HG03439 (cell line): ENCODE measurements at regions not wholly inside any gene's neighbourhood (a gene's known extent, or its start where the extent isn't known, plus 50 kb on each side); places are given as distances from the start of the nearest gene placed in this dataset.

Source experiments
- ATAC-seq: cut with Tn5 transposase; IDR thresholded peaks from one replicate; pipeline ENCODE4 v1.9.1; 2021; ENCODE audit warnings: mild to moderate bottlenecking, moderate library complexity; ENCODE audit not compliant: unreplicated experiment

DNA sequence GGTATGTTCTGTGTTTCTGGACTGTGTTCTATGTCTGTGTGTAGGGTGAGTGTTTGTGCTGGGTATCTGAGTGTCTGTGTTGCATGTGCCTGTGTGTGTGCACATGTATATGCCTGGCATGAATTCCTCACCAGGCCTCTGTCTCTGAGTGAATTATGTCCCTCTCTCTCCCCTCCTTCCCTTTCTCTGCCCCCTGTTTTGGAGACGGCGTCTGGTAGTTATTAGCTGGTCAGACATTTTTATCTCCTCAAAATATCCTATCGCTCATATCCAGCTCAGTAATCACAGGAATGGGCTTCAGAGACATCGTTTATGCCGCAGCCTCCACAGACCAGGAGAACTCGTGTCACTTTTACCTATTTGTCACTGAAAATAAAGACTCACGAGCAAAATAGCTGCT lies 483.2 kb upstream of the BRINP1 start:
- ATAC-seq, result no peak

DNA sequence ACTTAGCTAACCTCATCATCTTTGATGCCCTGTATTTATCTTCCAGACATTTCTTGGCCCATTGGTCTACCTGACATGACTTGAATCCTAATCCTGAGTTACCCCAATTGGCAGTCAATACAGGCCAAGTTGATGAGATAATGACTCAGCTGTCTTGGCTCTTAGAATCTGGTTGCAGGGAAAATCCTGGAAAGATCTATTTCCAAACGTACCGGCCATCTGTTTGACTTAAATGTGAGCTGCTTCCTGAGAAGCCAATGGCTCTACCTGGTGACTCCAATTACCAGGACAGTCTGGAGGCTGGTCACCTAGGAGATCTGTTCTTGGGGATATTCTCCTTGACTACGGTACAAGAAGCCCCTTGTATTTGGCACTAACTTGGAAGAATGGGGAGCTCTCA lies 475.2 kb upstream of the BRINP1 start:
- no peak for ATAC-seq

DNA sequence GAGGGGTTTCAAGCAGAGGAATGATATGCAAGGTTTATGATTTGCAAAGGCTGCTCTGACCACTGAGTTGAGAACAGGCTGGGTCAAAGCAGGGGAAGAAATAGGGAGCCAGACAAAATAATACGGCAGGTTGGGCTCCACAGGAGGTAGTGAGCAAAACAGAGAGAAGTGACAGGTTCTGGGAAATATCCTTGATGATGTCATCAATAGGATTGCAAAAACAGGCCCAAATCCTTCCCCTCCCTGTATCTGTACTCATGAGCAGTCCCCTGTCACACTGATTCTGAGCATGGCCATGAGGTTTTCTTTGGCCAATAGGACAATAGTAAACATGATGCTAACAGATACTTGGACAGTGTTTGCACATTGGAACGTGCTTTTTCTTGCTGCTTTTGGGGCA lies 471.8 kb upstream of the BRINP1 start:
- no peak for ATAC-seq

DNA sequence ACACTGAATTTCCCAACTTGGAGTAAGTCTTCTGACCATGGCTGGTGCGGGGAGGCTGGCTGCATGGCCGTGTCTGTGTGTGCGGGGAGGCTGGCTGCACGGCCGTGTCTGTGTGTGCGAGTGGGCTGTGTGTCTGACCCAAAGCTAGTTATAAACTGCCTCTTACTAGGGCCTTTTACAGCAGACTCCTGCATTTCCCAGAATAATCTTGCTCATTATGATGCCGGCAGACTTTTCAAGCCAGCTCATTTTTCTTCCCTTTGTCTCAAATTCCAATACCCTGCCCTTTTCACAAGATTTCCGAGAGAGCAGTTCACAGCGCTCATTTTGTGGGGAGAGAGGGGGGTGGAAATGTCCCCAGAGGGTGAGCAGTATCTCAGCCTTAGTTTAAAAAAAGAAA lies 470.7 kb upstream of the BRINP1 start:
- no peak for ATAC-seq

DNA sequence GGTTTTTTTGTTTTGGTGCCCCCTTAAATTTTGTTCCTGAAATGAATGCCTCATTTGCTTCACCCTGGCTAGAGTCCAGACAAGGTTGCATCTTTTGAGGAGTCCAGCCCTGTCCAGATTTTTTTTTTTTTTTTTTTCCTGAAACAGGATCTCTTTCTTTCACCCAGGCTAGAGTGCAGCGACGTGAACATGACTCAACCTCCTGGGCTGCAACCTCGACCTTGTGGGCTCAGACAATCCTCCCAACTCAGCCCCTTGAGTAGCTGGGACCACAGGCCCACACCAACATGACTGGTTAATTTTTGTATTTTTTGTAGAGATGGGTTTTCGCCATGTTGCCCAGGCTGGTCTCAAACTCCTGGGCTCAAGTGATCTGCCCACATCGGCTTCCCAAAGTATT lies 469.0 kb upstream of the BRINP1 start:
- ATAC-seq, result no peak

DNA sequence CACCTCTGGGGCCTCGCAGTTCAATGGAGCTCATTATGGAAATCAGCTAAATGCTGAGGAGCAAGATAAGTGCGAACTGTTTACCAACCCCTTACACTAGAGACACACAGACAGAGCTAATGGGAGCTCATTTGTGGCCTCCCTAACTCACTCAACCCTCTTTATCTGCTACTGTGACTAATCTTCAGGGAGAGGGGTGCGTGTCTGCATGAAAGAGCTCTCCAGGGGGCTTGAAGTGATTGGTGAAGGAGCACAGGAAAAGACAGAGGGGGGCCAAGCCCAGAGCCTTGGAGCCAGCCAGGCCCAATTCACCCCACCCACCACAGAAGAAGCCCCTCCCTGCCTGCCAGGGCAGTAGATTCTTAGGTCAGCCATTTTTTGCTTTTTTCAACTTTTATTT lies 466.8 kb upstream of the BRINP1 start:
- ATAC-seq, result no peak

DNA sequence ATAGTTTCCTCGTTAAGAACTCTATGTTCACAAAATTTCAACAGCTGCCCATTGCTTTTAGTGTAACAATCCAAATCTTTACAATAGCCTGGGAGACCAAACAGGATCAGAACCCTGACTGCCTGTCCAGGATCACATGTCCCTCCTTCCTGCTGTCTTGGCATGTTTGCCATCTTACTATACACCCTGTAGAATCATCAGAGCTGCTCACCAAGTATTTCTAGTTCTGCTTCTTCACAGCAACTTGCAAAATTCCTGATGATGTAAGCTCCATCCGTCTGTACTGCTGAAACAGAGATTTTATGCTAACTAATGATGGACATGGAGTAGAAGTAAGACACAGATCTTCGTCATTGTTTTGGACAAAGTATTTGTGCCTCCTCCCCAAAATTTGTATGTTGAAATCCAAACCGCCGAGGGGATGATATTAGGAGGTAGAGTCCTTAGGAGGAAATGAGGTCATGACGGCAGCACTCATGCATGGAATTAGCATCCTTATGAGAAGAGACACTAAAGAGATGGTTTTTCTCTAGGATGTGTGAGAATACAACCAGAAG lies 464.9 kb upstream of the BRINP1 start:
- no peak for ATAC-seq

DNA sequence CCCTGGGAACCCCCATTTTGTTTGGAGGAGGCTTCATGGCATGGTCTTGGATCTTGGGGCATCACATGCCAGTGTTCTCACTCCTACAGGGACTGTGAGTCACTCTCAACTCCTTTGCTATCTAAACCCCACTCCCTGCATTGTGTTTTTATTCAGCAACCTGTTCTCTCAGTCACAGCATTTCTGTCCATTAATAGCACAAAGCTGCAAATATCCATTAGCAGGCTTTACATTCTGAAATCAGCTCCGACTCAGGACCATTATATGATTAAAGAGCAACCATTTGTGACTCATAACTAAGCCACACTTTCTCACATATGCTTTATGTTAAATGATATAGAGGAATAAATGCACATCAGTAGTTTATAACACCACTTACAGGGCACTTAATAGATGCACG lies 462.1 kb upstream of the BRINP1 start:
- no peak for ATAC-seq

DNA sequence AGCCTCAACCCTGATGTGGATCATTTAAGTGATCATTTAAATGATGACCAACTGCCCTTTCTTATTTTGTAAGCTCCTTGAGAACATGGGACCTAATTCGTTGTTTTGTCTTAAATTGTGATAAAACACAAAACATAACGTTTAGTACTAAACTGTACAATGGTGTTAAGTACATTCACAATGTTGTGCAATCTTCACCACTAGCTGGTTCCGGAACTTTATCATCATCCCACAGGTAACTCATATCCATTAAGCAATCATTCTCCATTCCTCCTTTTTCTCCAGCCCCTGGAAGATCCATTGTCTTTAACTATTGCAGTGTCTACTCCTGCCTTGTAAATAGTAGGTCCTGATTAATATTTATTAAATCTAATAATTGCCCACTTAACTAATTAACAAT lies 460.5 kb upstream of the BRINP1 start:
- no peak for ATAC-seq

DNA sequence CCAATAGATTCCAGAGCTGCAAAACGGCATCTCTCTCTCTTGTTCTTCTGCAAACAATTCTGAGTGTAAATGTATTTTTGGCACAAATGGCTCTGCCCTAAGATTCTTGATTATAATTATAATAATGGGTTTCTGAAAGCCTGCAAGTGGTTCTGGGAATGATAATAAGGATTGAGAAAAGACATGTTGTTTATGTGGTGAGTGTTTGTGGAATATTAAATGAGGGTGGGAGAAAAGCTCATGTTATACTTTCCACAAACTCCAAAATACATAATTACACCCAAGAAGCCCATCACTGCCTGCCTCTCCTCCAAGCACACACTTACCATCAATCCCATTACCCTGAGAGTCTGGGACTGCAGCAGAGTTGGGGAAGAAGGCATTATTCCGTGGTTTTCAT lies 460.0 kb upstream of the BRINP1 start:
- ATAC-seq, result no peak

DNA sequence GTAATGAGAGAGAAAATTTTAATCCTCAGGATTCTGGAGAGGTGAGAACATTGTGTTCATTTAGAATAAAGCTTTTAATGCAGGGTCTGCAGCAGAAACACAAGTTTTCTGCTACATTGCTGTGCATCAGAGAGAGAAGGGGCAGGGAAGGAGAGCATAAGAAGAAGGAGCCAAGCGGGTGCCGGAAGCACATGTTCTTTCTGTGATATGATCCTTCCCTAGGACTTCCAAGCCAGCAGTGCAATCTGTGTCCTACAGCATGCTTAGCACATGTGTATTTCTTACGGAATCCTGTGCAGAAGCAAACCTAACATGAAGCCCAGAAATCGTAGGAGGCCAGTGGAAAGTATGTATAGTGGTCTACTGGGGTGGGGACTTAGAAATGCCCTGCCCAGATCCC lies 458.3 kb upstream of the BRINP1 start:
- no peak for ATAC-seq

DNA sequence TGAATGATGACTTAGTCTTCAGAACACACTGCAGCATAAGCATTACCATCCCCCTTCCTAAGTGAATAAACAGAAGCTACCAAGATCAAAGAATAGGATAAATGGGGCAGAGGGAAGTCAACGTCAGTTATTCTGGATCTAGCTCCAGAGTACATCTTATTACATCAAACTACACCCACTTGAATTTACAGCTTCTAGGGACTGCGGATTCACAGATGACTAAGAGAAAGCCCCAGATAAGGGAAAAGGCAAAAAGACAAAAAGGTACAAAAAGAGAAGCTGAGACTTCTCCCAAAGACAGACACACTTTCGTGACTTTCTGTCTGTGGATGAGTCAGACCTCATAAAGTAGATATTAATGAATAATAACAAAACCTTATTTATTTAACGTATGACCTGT lies 457.9 kb upstream of the BRINP1 start:
- ATAC-seq, result no peak

DNA sequence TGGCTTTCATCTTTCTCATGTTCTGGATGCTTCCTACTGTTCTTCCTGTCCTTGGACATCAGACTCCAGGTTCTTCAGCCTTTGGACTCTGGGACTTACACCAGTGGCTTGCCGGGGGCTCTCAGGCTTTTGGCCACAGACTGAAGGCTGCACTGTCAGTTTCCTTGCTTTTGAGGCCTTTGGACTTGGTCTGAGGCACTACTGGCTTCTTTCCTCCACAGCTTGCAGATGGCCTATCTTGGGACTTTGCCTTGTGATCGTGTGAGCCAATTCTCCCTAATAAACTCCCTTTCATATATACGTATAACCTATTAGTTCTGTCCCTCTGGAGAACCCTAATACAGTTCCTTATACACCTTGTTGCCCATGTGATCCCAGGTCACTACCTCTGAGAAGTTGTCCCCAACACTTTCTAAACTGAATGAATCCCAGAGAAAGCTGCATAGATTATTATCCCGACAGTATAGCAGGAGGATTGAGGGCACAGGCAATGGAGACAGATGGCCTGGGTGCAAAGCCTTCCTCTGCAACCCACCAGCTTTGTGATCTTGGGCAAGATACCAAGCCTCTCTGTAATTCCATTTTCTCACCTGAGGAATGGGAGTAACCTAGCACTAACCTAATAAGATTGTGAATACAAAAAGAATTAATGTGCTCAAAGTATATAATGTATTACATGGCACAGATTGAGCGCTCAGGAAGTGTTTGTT lies 449.6 kb upstream of the BRINP1 start:
- no peak for ATAC-seq

DNA sequence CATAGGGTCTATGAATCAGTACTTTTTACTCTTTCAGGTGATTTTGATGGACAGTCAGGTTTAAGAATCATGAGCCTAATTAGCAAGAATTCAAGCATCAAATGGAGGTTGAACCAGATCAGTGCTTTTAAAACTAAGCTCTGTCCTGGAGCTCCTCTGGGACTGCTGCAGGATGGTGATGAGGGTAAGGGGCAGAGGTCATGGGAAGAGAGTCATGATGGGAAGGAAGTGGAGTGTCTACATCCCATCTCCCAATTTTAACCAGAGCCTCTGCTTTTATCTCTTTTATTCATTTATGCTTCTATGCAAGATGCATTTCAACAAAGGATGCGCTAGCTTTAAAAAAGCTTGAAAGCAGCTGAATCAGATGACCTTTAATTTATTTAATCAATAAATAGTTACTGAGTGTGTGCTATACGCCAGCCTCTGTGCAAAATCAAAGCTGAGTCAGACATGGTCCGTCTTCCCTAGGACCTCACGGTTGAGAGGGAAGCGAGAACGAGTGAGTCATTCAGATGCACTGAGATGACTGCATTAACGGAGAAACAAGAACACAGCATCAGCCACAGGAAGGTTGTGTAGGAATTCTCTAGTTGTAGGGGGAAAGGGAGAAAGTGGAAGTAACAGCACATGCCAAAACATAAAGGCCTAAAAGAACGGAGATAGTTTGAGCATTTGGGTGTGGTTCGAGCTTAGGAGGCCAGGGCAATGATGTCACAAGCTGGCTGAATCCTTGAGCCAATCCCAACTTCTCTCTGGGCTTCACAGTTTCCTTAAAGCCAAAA lies 441.6 kb upstream of the BRINP1 start:
- ATAC-seq, result no peak

DNA sequence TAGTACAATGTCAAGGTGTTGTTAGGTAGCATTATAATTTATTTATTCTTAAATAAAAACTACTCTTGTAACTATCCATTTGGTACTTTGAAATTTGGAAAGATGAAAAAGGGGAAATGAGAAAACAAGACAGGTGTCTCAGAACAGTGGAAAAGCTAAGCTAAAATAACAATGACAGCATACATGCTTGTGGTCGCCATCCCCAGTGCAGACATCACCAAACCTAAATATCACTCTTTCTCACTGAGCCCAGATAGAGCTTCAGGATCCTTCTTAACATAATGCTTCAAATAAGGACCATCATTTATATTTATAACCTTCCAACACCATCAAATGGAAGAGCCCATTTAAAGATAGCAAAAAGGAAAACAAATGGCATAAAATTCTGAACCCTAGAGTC lies 434.4 kb upstream of the BRINP1 start:
- no peak for ATAC-seq

DNA sequence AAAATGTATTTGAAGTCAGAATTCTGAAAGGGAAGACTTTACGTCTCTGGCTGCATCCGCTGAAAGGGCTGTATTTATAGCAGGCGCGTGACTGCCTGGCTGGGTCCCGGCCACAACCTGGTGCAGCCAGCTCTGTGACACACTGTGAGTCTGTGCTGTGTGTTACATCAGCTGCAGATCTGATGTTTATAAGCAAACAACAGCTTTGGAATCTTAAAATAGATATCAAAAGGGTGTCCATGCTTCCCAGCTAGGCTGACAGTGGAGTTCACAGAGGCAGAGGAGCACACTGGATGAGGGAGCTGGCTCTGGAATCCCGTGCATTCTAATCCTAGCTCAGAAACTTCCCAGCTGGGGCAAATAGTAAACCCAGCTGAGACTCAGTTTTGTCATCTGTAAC lies 433.4 kb upstream of the BRINP1 start:
- no peak for ATAC-seq

DNA sequence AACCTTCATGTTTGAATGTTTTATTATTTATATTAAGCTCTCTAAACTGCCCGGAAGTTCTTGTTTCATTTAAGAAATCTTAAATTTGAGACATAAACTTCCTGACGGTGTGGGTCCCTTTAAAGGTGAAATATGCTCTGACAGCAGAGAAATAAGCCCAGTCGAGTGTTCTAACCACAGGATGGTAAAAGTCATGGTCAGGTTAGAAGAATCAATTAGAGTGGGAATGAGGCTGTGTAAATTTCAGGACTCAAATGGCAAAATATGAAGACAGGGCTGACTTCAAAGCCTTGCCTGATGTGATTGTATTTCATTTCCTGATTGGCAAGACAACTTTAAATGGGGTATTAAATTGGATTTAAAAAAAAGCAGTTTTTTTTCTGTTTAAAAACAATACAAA lies 432.9 kb upstream of the BRINP1 start:
- ATAC-seq, result no peak

DNA sequence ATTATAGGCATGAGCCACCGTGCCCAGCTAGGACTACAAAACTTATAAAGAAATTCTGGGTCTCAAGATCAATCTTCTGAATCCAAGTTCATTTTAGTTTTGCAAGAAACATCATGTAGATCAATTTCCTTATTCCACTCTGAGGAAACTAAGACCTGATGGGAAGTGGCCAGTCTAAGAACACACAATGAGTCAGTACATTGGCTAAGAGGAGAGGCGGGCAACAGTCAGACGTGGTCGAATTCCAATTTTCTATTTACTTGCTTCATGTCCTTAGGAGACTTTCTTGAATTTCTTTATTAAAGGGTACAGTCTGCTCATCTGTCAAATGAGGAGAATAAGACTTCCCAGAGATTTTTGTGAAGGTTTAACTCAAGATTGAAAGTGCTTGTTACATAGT lies 432.1 kb upstream of the BRINP1 start:
- ATAC-seq, result no peak

DNA sequence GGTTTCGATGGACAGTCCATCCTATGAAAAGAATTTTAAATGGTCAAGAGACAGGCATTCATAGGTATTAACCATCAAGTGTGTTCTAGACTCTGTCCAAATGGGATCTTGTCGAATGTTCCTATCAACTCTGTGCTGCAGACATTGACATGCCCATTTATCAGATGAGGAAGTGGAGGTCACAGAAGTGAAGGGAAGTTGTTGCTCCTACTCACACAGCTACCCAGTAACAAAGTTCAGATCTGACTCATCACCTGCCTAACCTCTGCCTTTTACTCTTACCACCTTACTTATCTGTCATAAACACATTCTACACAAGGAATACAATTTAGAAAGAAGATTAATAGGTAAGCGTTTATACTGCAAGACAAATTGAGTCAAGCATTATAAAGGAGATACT lies 426.2 kb upstream of the BRINP1 start:
- no peak for ATAC-seq

DNA sequence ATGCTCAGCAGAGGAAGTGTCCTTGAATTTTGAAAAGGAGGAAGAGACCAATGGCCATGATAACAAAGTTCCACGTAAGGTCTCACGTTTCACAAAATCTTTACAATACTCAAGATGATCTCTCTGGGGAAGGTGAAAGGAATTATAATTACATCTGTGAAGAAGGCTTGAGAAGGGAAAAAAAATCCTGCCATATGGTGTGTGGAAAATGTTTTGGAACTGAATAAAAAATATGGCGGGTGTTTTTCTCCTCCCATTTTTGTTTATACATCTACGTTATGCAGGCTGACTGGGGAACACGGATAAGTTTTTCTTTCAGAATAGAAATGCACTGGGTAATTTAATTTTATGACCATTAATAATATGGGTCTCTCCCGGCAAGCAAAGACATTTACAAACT lies 425.6 kb upstream of the BRINP1 start:
- no peak for ATAC-seq

DNA sequence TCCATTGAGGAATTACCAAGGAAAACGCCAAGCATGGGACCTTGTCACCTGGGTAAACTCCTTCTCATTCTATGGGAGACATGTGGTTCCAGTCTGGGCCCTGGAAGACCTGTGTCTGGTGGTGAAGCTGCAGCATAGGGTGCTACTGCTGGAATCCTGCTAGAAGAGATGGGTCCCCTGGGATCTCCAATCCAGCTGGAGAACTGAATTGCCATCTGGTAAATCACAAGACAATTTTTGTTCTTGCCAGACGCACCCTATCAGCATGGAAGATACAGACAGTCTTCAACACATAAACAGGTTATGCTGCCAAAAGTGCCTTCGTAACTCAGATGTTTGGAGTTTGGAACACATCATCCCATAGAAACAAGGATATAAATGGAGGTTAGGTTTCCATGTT lies 424.0 kb upstream of the BRINP1 start:
- no peak for ATAC-seq

DNA sequence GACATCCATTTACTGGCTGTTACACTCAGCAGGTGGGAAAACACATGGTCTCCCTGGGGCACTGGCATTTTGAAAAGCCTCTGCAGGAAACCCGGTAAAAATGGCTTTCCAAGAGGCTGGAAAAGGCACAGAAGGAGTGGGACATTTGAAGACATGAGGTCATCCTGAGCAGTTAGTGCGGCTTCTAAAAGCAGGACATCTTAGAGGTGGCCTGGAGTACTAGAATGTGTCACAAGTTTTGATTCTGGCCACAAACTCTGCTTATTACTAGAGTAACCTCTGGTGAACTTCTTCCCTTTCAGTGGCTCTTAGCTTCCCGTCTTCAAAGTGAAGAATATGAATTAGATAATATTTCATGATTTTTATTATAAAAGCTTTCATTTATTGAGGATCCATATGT lies 423.0 kb upstream of the BRINP1 start:
- no peak for ATAC-seq
